ENCODE measurements at regions not wholly inside any gene's neighbourhood (a gene's known extent, or its start where the extent isn't known, plus 50 kb on each side); places are given as distances from the start of the nearest gene placed in this dataset.

- H3K79me2 ChIP-seq (ENCODE audit: insufficient read depth), result no peaks in the 10 kb centered on the region
- WGBS, 2 experiments (ENCODE audit: low coverage in 1 of 2, low lambda C conversion rate in 2 of 2, missing lambda C conversion rate in 2 of 2), result 4 to 21% methylated on average over 2 of the region's 2 CpGs
- H3K4me3 ChIP-seq, result no peak overlapping the region
- H2AFZ ChIP-seq, result no peak overlapping the region
- no peaks in the 10 kb centered on the region for H3F3A ChIP-seq (ENCODE audit: insufficient read depth)
- no peak overlapping the region for H3K9ac ChIP-seq
- in situ Hi-C loops (cut with MboI), result no loop called here
- H3K9me2 ChIP-seq (ENCODE audit: insufficient read depth), result no peaks in the 10 kb centered on the region
- H3K27me3 ChIP-seq (replicated peaks; ENCODE audit: insufficient read depth), result no peaks in the 10 kb centered on the region
- no peak for TF ChIP-seq EZH2phosphoT487 (IDR thresholded peaks at IDR 0.05; ENCODE audit: insufficient read depth, low read depth)
- TF ChIP-seq EZH2 (IDR thresholded peaks at IDR 0.05; ENCODE audit: insufficient read depth, poor library complexity, severe bottlenecking), result no peak
- no peak overlapping the region for H3K4me2 ChIP-seq (ENCODE audit: unreplicated experiment)
- DNase-seq, result no peak
- no peaks in the 10 kb centered on the region for H4K20me1 ChIP-seq (ENCODE audit: insufficient read depth)
- no peaks in the 10 kb centered on the region for H3K4me1 ChIP-seq (ENCODE audit: insufficient read depth)
- H3K36me3 ChIP-seq (ENCODE audit: low read depth), result no peaks in the 10 kb centered on the region
- H3K9me3 ChIP-seq (ENCODE audit: low read depth), result no peaks in the 10 kb centered on the region
- no peak overlapping the region for H3K27ac ChIP-seq
These were observed 614.5 kb downstream of the TMA16 start for GRCh38 chr4:164108971-164109370.

GRCh38 chr4:164109503-164109902 lies 615.0 kb downstream of the TMA16 start:
- no peaks in the 10 kb centered on the region for H4K20me1 ChIP-seq (ENCODE audit: insufficient read depth)
- no peak for DNase-seq
- H3K36me3 ChIP-seq (ENCODE audit: low read depth), result no peaks in the 10 kb centered on the region
- H3K4me2 ChIP-seq (ENCODE audit: unreplicated experiment), result no peak overlapping the region
- H3K9ac ChIP-seq, result no peak overlapping the region
- no peaks in the 10 kb centered on the region for H3F3A ChIP-seq (ENCODE audit: insufficient read depth)
- no peaks in the 10 kb centered on the region for H3K4me1 ChIP-seq (ENCODE audit: insufficient read depth)
- in situ Hi-C loops (cut with MboI), result no loop called here
- no peak overlapping the region for H3K27ac ChIP-seq
- no peak overlapping the region for H2AFZ ChIP-seq
- no peaks in the 10 kb centered on the region for H3K9me3 ChIP-seq (ENCODE audit: low read depth)
- H3K9me2 ChIP-seq (ENCODE audit: insufficient read depth), result no peaks in the 10 kb centered on the region
- no peak overlapping the region for H3K4me3 ChIP-seq
- no peak for TF ChIP-seq EZH2phosphoT487 (IDR thresholded peaks at IDR 0.05; ENCODE audit: insufficient read depth, low read depth)
- TF ChIP-seq EZH2 (IDR thresholded peaks at IDR 0.05; ENCODE audit: insufficient read depth, poor library complexity, severe bottlenecking), result no peak
- no peaks in the 10 kb centered on the region for H3K27me3 ChIP-seq (replicated peaks; ENCODE audit: insufficient read depth)
- no peaks in the 10 kb centered on the region for H3K79me2 ChIP-seq (ENCODE audit: insufficient read depth)
- WGBS, 2 experiments (ENCODE audit: low coverage in 1 of 2, low lambda C conversion rate in 2 of 2, missing lambda C conversion rate in 2 of 2), result 13 to 17% methylated on average over 4 of the region's 4 CpGs

GRCh38 chr4:164115236-164115635 lies 620.7 kb downstream of the TMA16 start:
- H3K9ac ChIP-seq, result no peak overlapping the region
- H4K20me1 ChIP-seq (ENCODE audit: insufficient read depth), result no peaks in the 10 kb centered on the region
- H3K36me3 ChIP-seq (ENCODE audit: low read depth), result no peaks in the 10 kb centered on the region
- H3K4me2 ChIP-seq (ENCODE audit: unreplicated experiment), result no peak overlapping the region
- H3K9me2 ChIP-seq (ENCODE audit: insufficient read depth), result no peaks in the 10 kb centered on the region
- TF ChIP-seq EZH2 (IDR thresholded peaks at IDR 0.05; ENCODE audit: insufficient read depth, poor library complexity, severe bottlenecking) (no peak), EZH2phosphoT487 (IDR thresholded peaks at IDR 0.05; ENCODE audit: insufficient read depth, low read depth) (no peak)
- no peaks in the 10 kb centered on the region for H3F3A ChIP-seq (ENCODE audit: insufficient read depth)
- H3K79me2 ChIP-seq (ENCODE audit: insufficient read depth), result no peaks in the 10 kb centered on the region
- no peak overlapping the region for H2AFZ ChIP-seq
- WGBS, 2 experiments (ENCODE audit: low coverage in 1 of 2, low lambda C conversion rate in 2 of 2, missing lambda C conversion rate in 2 of 2), result 5 to 11% methylated on average over 2 of the region's 2 CpGs
- H3K9me3 ChIP-seq (ENCODE audit: low read depth), result no peaks in the 10 kb centered on the region
- no peak for DNase-seq
- in situ Hi-C loops (cut with MboI), result no loop called here
- H3K27me3 ChIP-seq (replicated peaks; ENCODE audit: insufficient read depth), result no peaks in the 10 kb centered on the region
- H3K4me3 ChIP-seq, result no peak overlapping the region
- H3K4me1 ChIP-seq (ENCODE audit: insufficient read depth), result no peaks in the 10 kb centered on the region
- H3K27ac ChIP-seq, result no peak overlapping the region

- WGBS, 2 experiments (ENCODE audit: low coverage in 1 of 2, low lambda C conversion rate in 2 of 2, missing lambda C conversion rate in 2 of 2), result 4 to 7% methylated on average over 1 of the region's 1 CpG
- TF ChIP-seq EZH2 (IDR thresholded peaks at IDR 0.05; ENCODE audit: insufficient read depth, poor library complexity, severe bottlenecking) (no peak), EZH2phosphoT487 (IDR thresholded peaks at IDR 0.05; ENCODE audit: insufficient read depth, low read depth) (no peak)
These were observed 621.8 kb downstream of the TMA16 start for GRCh38 chr4:164116286-164116685.

DNA sequence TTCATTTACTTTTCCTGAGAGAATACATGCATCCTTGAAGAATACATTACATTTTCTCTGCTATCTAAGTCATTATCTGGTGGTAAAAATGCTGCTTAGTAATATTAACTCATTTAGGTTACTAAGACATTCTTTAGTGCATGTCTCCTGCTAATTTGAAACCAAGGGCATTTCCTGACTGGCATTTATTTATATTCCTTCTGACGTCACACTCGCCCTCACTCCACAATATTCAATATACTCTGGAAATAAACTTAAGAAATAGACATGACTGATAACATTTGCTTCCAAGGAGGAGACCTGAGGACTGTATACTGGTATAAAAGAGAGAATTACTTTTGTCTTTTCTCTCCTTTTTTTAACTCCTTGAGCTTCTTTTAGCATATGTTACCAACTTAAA lies 619.5 kb upstream of the SMIM31 start:
- H3K36me3 ChIP-seq (ENCODE audit: low read depth), result no peaks in the 10 kb centered on the region
- H3K9ac ChIP-seq, result no peak overlapping the region
- no peak overlapping the region for H3K27ac ChIP-seq
- H3K9me3 ChIP-seq (ENCODE audit: low read depth), result no peaks in the 10 kb centered on the region
- no peaks in the 10 kb centered on the region for H3K27me3 ChIP-seq (replicated peaks; ENCODE audit: insufficient read depth)
- no peaks in the 10 kb centered on the region for H3K4me1 ChIP-seq (ENCODE audit: insufficient read depth)
- H3F3A ChIP-seq (ENCODE audit: insufficient read depth), result no peaks in the 10 kb centered on the region
- H3K4me2 ChIP-seq (ENCODE audit: unreplicated experiment), result no peak overlapping the region
- no peaks in the 10 kb centered on the region for H4K20me1 ChIP-seq (ENCODE audit: insufficient read depth)
- no peaks in the 10 kb centered on the region for H3K9me2 ChIP-seq (ENCODE audit: insufficient read depth)
- DNase-seq, result no peak
- TF ChIP-seq EZH2phosphoT487 (IDR thresholded peaks at IDR 0.05; ENCODE audit: insufficient read depth, low read depth), result no peak
- no peaks in the 10 kb centered on the region for H3K79me2 ChIP-seq (ENCODE audit: insufficient read depth)
- in situ Hi-C loops (cut with MboI), result no loop called here
- H2AFZ ChIP-seq, result no peak overlapping the region
- 35 to 50% methylated on average over 2 of the region's 2 CpGs for WGBS, 2 experiments (ENCODE audit: low coverage in 1 of 2, low lambda C conversion rate in 2 of 2, missing lambda C conversion rate in 2 of 2)
- H3K4me3 ChIP-seq, result no peak overlapping the region

More at GRCh38 chr4:164116286-164116685, 621.8 kb downstream of the TMA16 start:
- in situ Hi-C loops (cut with MboI), result no loop called here
- Histone ChIP-seq H4K20me1 (ENCODE audit: insufficient read depth) (no peaks in the 10 kb centered on the region), H3K4me3 (no peak overlapping the region), H3K4me1 (ENCODE audit: insufficient read depth) (no peaks in the 10 kb centered on the region), H3K9me2 (ENCODE audit: insufficient read depth) (no peaks in the 10 kb centered on the region), H3K9ac (no peak overlapping the region), H3K27ac (no peak overlapping the region), H3F3A (ENCODE audit: insufficient read depth) (no peaks in the 10 kb centered on the region), H3K4me2 (ENCODE audit: unreplicated experiment) (no peak overlapping the region), H2AFZ (no peak overlapping the region), H3K27me3 (replicated peaks; ENCODE audit: insufficient read depth) (no peaks in the 10 kb centered on the region), H3K36me3 (ENCODE audit: low read depth) (no peaks in the 10 kb centered on the region), H3K79me2 (ENCODE audit: insufficient read depth) (no peaks in the 10 kb centered on the region), H3K9me3 (ENCODE audit: low read depth) (no peaks in the 10 kb centered on the region)
- no peak for DNase-seq

Measured in GM23248 (cell line).